KMS-11 (cell line): ENCODE measurements at regions not wholly inside any gene's neighbourhood (a gene's known extent, or its start where the extent isn't known, plus 50 kb on each side); places are given as distances from the start of the nearest gene placed in this dataset.

Source experiments
- H2AFZ ChIP-seq: fragments of 200-600 bp; sonication (generic); 2 replicates; pipeline ENCODE4 v1.6.1; 2016; ENCODE audit warnings: antibody characterized with exemption, mixed run types, low read depth
- H3K27ac ChIP-seq: fragments of 200-600 bp; sonication (generic); 2 replicates; pipeline ENCODE4 v1.6.1; 2016; ENCODE audit warnings: mild to moderate bottlenecking, mixed run types
- H3K27me3 ChIP-seq: fragments of 200-600 bp; sonication (generic); 2 replicates; pipeline ENCODE4 v1.6.1; 2017; ENCODE audit warnings: mild to moderate bottlenecking, low read depth, mixed run types, moderate library complexity; ENCODE audit not compliant: insufficient read depth
- H3K36me3 ChIP-seq: fragments of 200-600 bp; sonication (generic); 2 replicates; pipeline ENCODE4 v1.6.1; 2017; ENCODE audit warnings: mild to moderate bottlenecking, mixed run types; ENCODE audit not compliant: insufficient read depth
- H3K4me1 ChIP-seq: fragments of 200-600 bp; sonication (generic); 2 replicates; pipeline ENCODE4 v1.6.1; 2016; ENCODE audit warnings: mild to moderate bottlenecking, low read depth, mixed run types; ENCODE audit not compliant: poor library complexity, severe bottlenecking
- H3K4me2 ChIP-seq: fragments of 200-600 bp; sonication (generic); 2 replicates; pipeline ENCODE4 v1.7.0; 2016; ENCODE audit warnings: mild to moderate bottlenecking, mixed run types
- H3K4me3 ChIP-seq: fragments of 200-600 bp; sonication (generic); IDR thresholded peaks from 2 replicates; pipeline ENCODE4 v1.6.1; 2017; ENCODE audit warnings: low read depth, low read length, mixed read lengths; ENCODE audit not compliant: insufficient read depth
- H3K79me2 ChIP-seq: fragments of 200-600 bp; sonication (generic); 2 replicates; pipeline ENCODE4 v1.6.1; 2016; ENCODE audit warnings: low read depth, mixed run types; ENCODE audit not compliant: insufficient read depth
- H3K9ac ChIP-seq: fragments of 200-600 bp; sonication (generic); 2 replicates; pipeline ENCODE4 v1.6.1; 2016; ENCODE audit warnings: mild to moderate bottlenecking, mixed run types
- H4K20me1 ChIP-seq: fragments of 200-600 bp; sonication (generic); 2 replicates; pipeline ENCODE4 v1.6.1; 2016; ENCODE audit warnings: mild to moderate bottlenecking, mixed run types; ENCODE audit not compliant: insufficient read depth
- CTCF ChIP-seq: fragments of 200-600 bp; sonication (generic); conservative IDR thresholded peaks from 2 replicates; pipeline ENCODE4 v1.6.1; 2017; ENCODE audit warnings: low read depth, mild to moderate bottlenecking, antibody characterized with exemption, low read length, moderate library complexity, mixed read lengths

GRCh38 chr6:147831356-147831755 is 322.9 kb downstream of the SAMD5 start:
- Histone ChIP-seq H2AFZ (no peak overlapping the region), H3K36me3 (no peaks in the 10 kb centered on the region)
- TF ChIP-seq CTCF, result no peak

GRCh38 chr6:147833607-147834006 is 325.1 kb downstream of the SAMD5 start:
- Histone ChIP-seq H3K9ac (no peak overlapping the region), H3K4me1 (no peaks in the 10 kb centered on the region), H2AFZ (no peak overlapping the region), H3K27me3 (no peaks in the 10 kb centered on the region), H3K4me2 (no peak overlapping the region), H3K4me3 (no peak overlapping the region), H4K20me1 (no peaks in the 10 kb centered on the region), H3K36me3 (no peaks in the 10 kb centered on the region), H3K79me2 (no peaks in the 10 kb centered on the region), H3K27ac (no peak overlapping the region)
- no peak for TF ChIP-seq CTCF

More at GRCh38 chr6:147831356-147831755, 322.9 kb downstream of the SAMD5 start:
- no peaks in the 10 kb centered on the region for H3K79me2 ChIP-seq
- no peak overlapping the region for H3K4me3 ChIP-seq
- H3K4me2 ChIP-seq, result no peak overlapping the region
- H3K9ac ChIP-seq, result no peak overlapping the region
- H4K20me1 ChIP-seq, result no peaks in the 10 kb centered on the region
- H3K27ac ChIP-seq, result no peak overlapping the region
- H3K4me1 ChIP-seq, result no peaks in the 10 kb centered on the region
- no peaks in the 10 kb centered on the region for H3K27me3 ChIP-seq

GRCh38 chr6:147834084-147834776 is 325.7 kb downstream of the SAMD5 start:
- H3K4me2 ChIP-seq, result no peak overlapping the region
- no peak overlapping the region for H3K9ac ChIP-seq
- H3K79me2 ChIP-seq, result no peaks in the 10 kb centered on the region
- TF ChIP-seq CTCF, result no peak
- H2AFZ ChIP-seq, result no peak overlapping the region
- no peaks in the 10 kb centered on the region for H3K27me3 ChIP-seq
- H3K36me3 ChIP-seq, result no peaks in the 10 kb centered on the region
- no peaks in the 10 kb centered on the region for H4K20me1 ChIP-seq
- no peak overlapping the region for H3K27ac ChIP-seq
- H3K4me1 ChIP-seq, result no peaks in the 10 kb centered on the region
- no peak overlapping the region for H3K4me3 ChIP-seq

- no peaks in the 10 kb centered on the region for H3K36me3 ChIP-seq
- H3K9ac ChIP-seq, result no peak overlapping the region
- no peak overlapping the region for H3K27ac ChIP-seq
- no peaks in the 10 kb centered on the region for H3K27me3 ChIP-seq
- no peak for TF ChIP-seq CTCF
- H3K79me2 ChIP-seq, result no peaks in the 10 kb centered on the region
- no peak overlapping the region for H3K4me3 ChIP-seq
- no peak overlapping the region for H3K4me2 ChIP-seq
- H4K20me1 ChIP-seq, result no peaks in the 10 kb centered on the region
- no peak overlapping the region for H2AFZ ChIP-seq
- H3K4me1 ChIP-seq, result no peaks in the 10 kb centered on the region
These were observed 329.1 kb downstream of the SAMD5 start for GRCh38 chr6:147837540-147837939.
